ENCODE measurements at regions not wholly inside any gene's neighbourhood (a gene's known extent, or its start where the extent isn't known, plus 50 kb on each side); places are given as distances from the start of the nearest gene placed in this dataset.

- no peak for TF ChIP-seq CTCF (IDR thresholded peaks at IDR 0.05; ENCODE audit: extremely low read depth in 1 of 2, insufficient read depth in 1 of 2, low read depth in 1 of 2, low read length in 2 of 2)
- no peak for TF ChIP-seq MAX (IDR thresholded peaks at IDR 0.05; ENCODE audit: insufficient read depth, insufficient read length)
These were observed 62.9 kb downstream of the MYEOV start for GRCh38 chr11:69356703-69357457.
